ENCODE measurements at regions not wholly inside any gene's neighbourhood (a gene's known extent, or its start where the extent isn't known, plus 50 kb on each side); places are given as distances from the start of the nearest gene placed in this dataset.

GRCh38 chr1:60924165-60924564, 158.2 kb upstream of the NFIA start:
- Histone ChIP-seq H3K18ac (ENCODE audit: insufficient read length, low read depth, low read length) (no peak overlapping the region), H4K91ac (ENCODE audit: insufficient read length, low read depth, low read length) (no peak overlapping the region), H2AK5ac (ENCODE audit: insufficient read length, low read length) (no peak overlapping the region), H2BK120ac (ENCODE audit: low read depth, low read length, poor library complexity, severe bottlenecking) (no peak overlapping the region), H4K5ac (ENCODE audit: insufficient read length, low read depth, low read length) (no peak overlapping the region), H4K20me1 (ENCODE audit: control insufficient read depth, insufficient read depth, insufficient read length) (no peaks in the 10 kb centered on the region), H2BK12ac (ENCODE audit: insufficient read length, low read depth, low read length) (no peak overlapping the region), H3K79me2 (ENCODE audit: insufficient read depth, low read length) (no peaks in the 10 kb centered on the region), H3K4me2 (ENCODE audit: insufficient read depth, insufficient read length, low read length) (no peak overlapping the region), H2BK20ac (ENCODE audit: low read depth, low read length, poor library complexity, severe bottlenecking) (no peak overlapping the region), H3K23me2 (ENCODE audit: insufficient read length, low read depth, low read length, poor library complexity, severe bottlenecking) (no peaks in the 10 kb centered on the region), H3K9ac (ENCODE audit: extremely low read depth, insufficient read length, low read length) (no peak overlapping the region), H3K23ac (ENCODE audit: insufficient read length, low read depth, low read length) (no peak overlapping the region), H3K4me1 (ENCODE audit: insufficient read depth, low read length) (no peaks in the 10 kb centered on the region; the same call in 1 of the 2 replicates), H3K27me3 (ENCODE audit: insufficient read depth, low read length) (no peaks in the 10 kb centered on the region), H3K27ac (ENCODE audit: insufficient read length, low read depth, low read length) (no peak overlapping the region), H4K8ac (replicated peaks; ENCODE audit: insufficient read length, low read depth, low read length) (no peak overlapping the region), H3K14ac (ENCODE audit: insufficient read depth, low read length) (no peak overlapping the region), H3K9me3 (ENCODE audit: control insufficient read depth, low read depth, low read length) (no peaks in the 10 kb centered on the region), H2BK15ac (ENCODE audit: low read depth, low read length) (no peak overlapping the region), H3K4ac (ENCODE audit: low read depth, low read length) (no peak overlapping the region), H2BK5ac (ENCODE audit: insufficient read length, low read length) (no peak overlapping the region), H2AFZ (ENCODE audit: low read length) (no peak overlapping the region), H3K79me1 (ENCODE audit: insufficient read depth, low read depth, low read length, poor library complexity, severe bottlenecking) (no peaks in the 10 kb centered on the region), H3K56ac (ENCODE audit: insufficient read length, low read depth, low read length) (no peak overlapping the region), H3T11ph (ENCODE audit: low read length) (no peak overlapping the region)
- no peaks in the 10 kb centered on the region for H3K36me3 Mint-ChIP-seq (ENCODE audit: insufficient read depth in 1 of 3, low read depth in 3 of 3)
- H3K27ac Mint-ChIP-seq, result no peak overlapping the region; a peak in 1 of 7 replicates
- WGBS (ENCODE audit: extremely low coverage, insufficient read length, low lambda C conversion rate), result no CpG with 5 or more reads among the region's 3 CpGs
- H3K27me3 Mint-ChIP-seq (ENCODE audit: low read depth), result peaks cover 1% of the 10 kb centered on the region; the same call in 1 of the 2 replicates
- peaks cover 14 to 19% of the 10 kb centered on the region in 2 experiments for H3K4me1 Mint-ChIP-seq
- no peaks in the 10 kb centered on the region for H3K9me3 Mint-ChIP-seq
- no peak for TF ChIP-seq CTCF (conservative IDR thresholded peaks at IDR 0.05)
- no peak overlapping the region for H3K4me3 Mint-ChIP-seq
- no peak for DNase-seq
